Activated T-cell treated with anti-CD3 and anti-CD28 coated beads, Interleukin-2, amount 50 U/mL, for 48 hours (primary cell): ENCODE measurements at regions not wholly inside any gene's neighbourhood (a gene's known extent, or its start where the extent isn't known, plus 50 kb on each side); places are given as distances from the start of the nearest gene placed in this dataset.
"Not testable (repeated sequence)": the region's sequence is repeated elsewhere in the genome, so short reads cannot be mapped to it uniquely, and the experiment has no call there.

Experiments
- DNase-seq, 2 experiments: peaks; one replicate each; pipeline ENCODE4 v3.0.0-alpha.2; 2020

DNA sequence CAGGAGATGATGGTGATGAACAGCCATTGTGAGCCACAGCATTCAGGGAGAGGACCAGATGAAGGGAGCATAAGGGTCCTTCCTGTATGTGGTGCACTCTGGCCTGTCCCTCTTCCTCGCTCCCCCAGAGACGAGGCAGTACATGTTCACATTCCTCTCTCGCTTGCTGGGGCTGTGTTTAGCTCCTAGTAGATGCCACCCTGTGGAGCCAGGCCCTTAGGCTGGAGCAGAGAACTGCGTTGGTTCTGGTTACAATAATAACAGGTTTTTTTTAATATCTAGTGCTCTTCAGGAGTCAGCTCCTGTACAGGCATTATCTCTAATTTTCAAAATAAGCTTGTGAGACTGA, 171.1 kb upstream of the MYT1L start:
- no peak for DNase-seq

DNA sequence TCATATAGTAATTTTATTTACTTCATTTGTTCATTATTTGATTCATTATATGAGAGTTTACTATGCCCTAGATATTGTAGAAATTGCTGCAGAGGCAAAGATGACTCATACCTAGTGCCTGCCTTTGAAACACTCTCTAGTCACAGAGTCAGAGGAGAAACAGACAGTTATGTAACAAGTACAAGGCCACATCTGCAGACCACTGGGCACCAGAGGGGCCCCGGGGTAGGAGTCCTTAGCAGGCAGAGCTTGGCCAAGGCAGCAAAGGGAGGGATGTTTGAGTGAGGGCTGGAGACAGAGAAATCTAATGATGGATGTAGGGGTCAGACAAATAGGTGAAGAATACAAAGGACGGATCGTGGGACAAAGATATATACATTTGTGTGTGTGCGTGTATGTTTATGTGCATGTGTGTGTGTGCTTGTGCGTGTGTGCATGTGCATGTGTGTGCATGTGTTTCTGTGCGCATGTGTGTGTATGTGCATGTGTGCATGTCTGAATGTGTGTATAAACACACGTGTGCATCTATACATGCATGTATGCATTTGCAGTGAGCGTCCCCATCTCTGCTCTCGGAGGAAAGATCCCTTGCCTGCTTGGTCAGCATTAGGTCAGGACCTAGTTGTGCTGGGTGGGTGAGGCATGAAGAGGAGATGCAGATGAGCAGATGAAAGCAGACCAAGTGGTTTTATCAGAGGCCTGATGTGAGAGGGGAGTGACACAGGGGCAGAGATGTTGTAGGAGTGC, 170.6 kb upstream of the MYT1L start:
- no peak for DNase-seq

DNA sequence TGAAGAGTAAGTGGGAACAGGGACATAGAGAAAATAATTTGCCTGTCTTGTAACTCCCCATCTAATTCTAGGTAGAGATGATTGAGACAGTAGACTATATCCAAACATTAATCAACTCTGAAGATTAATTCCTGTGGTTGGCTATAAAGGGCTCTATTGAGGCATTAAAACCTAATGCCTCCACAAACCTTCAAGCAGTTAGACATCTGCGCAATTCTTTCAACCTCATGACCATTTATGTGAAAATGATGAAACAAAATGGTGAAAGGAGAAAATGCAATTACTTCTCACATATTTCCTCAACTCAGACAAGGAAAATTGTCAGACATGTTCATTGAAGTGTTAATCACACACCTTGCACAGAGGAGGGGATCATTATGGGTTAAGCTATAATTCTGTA, 164.5 kb upstream of the MYT1L start:
- DNase-seq = no peak

- no peak for DNase-seq
Measured at GRCh38 chr2:2493496-2493895, 162.4 kb upstream of the MYT1L start.

GRCh38 chr2:2492800-2493199, 161.7 kb upstream of the MYT1L start:
- DNase-seq = no peak

GRCh38 chr2:2491964-2492363, 160.9 kb upstream of the MYT1L start:
- no peak for DNase-seq

DNA sequence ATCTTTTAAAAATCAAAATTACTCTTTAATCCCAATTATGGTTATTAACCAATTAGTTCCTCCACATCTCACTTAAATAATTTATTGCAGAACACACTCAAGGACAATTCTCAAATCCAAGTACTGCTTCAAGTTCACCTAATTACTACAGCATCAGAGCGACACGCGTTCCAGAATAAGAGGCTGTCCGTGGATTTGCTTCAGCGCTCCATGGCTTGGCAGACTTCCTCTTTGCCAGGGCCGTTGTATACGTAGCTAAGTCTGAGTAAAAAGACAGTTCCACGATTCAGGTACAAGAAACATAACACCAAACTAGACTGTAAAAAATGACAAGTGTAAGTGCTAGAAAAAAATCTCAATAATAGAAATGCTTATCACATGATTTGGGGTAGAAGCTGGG, 153.2 kb upstream of the MYT1L start:
- no peak for DNase-seq

DNA sequence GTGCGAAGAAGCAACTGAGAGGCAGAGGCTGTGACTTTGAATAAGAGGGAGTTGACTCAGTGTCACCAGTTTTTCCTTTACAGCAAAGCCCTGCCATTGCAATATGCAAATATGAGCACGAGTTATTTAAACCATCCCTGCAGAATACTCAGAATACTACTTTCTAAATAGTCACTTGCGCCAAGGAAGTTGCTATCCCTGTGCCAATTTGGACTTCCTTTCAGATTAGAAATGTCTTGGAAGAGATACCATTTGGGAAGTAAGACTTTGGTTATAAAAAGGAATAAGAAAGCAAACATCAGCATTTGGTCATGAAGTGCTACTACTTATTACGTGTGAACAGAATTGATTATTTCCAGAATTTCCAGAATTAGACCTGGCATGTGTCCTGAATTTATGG, 151.8 kb upstream of the MYT1L start:
- DNase-seq = no peak

DNA sequence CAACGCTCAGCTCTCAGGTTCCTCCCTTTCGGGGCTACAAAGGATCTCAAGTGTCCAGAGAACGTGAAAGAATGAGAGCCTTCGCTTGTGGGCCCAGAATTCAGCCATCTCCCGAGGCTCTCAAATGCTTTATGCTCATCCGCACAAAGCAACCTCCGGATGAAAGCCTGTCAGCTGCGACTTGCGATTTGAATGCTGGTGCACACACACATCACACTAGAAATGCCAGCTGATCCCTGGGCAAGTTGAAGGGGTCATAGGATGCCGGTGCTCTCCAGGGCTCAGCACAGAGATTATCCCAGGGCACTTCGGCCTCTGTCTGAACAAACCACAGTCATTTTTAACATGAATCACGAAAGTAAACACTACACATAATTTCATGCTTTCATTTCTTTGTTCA, 141.8 kb upstream of the MYT1L start:
- DNase-seq = no peak

GRCh38 chr2:2472044-2472443, 141.0 kb upstream of the MYT1L start:
- DNase-seq = no peak

DNA sequence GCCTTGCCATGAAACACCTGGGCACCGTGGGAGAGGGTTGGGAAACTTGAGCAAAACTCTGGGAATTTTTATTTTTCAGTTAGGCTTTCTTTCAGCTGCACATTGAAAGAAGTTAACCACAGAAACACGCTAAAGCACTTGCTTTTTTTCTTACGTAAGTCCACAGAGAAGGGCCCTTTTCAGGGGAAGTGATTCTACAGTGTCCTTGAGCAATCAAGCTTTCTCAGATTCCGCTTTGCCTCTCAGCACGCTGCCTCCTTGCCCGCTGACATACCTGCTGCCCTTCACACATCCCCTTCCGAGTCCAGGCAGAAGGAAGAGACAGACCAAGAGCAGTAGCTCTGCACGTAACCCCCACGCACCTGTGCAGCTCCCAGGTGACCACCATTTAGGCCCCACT, 135.5 kb upstream of the MYT1L start:
- DNase-seq = no peak

DNA sequence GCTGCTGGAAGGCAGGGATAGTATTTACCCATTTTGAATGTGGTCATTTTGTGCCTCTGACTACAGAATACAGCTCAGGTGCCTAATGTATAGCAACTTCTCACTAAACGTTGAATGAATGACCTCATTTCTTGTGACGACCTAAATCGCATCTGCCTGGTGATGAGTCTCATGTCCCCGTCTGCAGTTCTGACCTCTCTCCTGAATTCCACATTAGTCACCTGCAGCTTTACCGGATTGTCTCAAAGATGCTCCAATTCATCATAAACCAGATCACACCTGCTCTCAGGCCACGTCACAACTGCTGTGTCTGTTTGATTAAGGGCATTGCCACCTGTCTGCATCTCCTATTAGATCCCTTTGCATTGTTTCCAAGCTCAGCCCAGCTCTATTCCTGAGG, 133.6 kb upstream of the MYT1L start:
- DNase-seq = no peak

DNA sequence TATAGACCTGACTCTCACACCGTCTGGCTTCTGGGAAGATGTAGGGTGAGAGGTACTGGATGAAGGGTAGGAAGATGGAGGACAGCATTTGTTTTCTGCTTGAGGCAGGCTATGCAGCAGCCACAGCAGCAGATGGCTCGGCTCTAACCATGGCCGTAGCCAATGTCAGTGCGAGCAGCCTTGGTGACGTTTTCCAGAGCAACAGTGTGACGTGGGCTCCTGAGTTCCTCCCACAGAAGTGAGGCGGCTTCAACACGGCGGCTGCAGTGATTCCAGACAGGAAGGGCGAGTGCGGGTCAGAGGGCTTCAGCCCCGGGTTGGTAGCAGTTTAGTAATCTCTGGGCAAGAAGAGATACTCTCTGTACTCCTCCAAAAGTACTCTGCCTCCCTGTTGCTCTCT, 133.0 kb upstream of the MYT1L start:
- no peak for DNase-seq

GRCh38 chr2:2456721-2457120, 125.6 kb upstream of the MYT1L start:
- no peak for DNase-seq

DNA sequence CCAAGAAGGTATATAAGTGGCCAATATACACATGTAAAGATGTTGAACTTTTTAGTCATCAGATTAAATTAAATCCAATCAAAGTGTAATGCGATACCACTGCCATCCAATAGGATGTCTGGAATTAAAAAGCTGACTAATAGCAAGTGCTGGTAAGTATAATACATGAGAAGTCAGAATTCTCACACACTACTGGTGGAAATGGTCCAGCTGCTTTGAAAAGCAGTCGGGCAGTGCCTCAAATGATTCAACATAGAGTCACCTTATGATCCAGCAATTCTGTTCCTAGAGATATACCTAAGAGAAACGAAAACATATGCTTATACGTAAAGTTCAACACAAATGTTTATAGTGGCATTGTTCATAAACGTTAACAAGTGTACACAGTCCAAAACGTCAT, 124.1 kb upstream of the MYT1L start:
- no peak for DNase-seq

DNA sequence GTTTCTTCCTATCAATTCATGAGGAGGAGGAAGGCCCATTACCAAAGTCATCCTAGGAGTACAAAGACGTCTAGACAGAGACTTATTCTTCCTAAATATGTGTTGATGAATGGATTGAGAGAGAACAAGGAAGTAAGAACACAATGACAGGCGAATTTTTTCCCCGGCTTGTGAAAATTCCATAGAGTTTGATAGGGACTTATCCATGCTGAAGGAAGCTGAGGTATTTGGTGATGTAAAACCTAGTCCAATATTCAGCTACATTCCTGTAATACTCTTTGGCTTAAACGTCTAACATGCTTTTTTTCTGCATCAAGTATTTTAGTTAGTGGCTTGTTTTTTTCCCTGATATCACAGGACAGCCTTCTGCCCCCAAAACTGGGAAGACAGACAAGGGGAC, 121.9 kb upstream of the MYT1L start:
- DNase-seq = no peak

GRCh38 chr2:2451275-2451674, 120.2 kb upstream of the MYT1L start:
- not testable (repeated sequence) for DNase-seq

- no peak for DNase-seq
Measured at GRCh38 chr2:2448178-2448577, 117.1 kb upstream of the MYT1L start.

GRCh38 chr2:2422621-2423020, 91.5 kb upstream of the MYT1L start:
- DNase-seq = no peak

DNA sequence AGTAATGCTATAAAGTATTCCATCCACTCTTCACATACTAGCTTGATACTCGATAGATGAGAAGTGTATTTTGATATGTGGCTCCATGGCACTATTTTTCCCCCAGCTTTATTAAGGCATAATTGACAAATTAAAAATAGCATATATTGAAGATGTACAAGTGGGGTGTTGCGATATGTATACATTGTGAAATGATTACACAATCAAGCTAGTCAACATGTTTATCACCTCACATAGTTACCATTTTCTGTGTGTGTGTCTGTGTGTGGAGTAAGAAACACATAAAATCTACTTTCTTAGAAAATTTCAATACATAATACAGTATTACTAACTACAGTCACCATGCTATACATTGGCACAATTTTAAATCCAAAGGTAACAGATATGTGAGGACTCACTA, 82.5 kb upstream of the MYT1L start:
- no peak for DNase-seq

- no peak for DNase-seq
Measured at GRCh38 chr2:2410987-2411386, 79.9 kb upstream of the MYT1L start.

GRCh38 chr2:2409481-2409880, 78.4 kb upstream of the MYT1L start:
- no peak for DNase-seq

DNA sequence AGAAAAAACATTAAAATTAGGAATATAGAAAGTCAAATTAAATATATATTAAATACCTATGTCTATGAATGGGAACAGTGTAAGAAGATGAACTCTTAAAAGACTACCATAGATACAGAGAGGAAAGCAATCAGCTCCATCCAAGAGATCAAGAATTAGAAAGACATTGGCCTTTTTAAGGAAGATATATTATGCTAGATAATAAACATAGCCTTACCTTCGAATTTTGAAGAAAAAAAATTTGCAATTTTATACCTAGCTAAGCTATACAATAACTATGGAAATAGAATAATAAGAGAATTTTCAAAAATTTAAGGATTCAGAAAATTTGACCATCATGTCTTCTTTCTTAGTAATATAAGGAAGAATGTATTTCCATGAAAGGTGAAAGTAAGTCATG, 74.7 kb upstream of the MYT1L start:
- DNase-seq = no peak

GRCh38 chr2:2400286-2401038, 69.4 kb upstream of the MYT1L start:
- no peak for DNase-seq

DNA sequence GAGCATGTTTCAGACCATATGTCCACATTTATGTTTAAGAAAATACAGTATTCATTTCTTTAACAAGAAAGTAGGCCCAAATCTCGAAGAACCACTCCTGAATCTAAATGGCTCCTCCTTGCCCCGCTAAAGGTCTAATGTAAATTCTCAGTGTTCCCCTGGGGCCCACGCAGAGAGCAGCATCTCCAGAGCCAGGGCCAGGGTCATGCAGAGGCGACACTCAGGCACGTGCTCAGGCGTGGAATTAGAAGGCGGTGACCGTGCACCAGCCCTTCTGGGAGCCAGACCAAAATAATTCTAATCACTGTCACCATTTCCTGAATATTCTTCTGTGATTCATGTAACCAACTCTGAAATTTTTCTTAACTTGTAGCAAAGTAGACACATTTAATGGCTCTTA, 68.3 kb upstream of the MYT1L start:
- no peak for DNase-seq
